ENCODE measurements at regions not wholly inside any gene's neighbourhood (a gene's known extent, or its start where the extent isn't known, plus 50 kb on each side); places are given as distances from the start of the nearest gene placed in this dataset.

GRCh38 chr2:186052930-186053329 lies 314.3 kb downstream of the FSIP2 start (continued):
- TF ChIP-seq ZBTB2 (IDR thresholded peaks at IDR 0.05) (no peak), CUX1 (CRISPR knock-in tag; IDR thresholded peaks at IDR 0.05) (no peak), ZNF408 (CRISPR knock-in tag; IDR thresholded peaks at IDR 0.05; ENCODE audit: low read depth) (no peak), ZNF644 (tag; IDR thresholded peaks at IDR 0.05; ENCODE audit: low read depth) (no peak), NFE2L1 (tag; IDR thresholded peaks at IDR 0.05; ENCODE audit: borderline replicate concordance, low read depth) (0 out of 2 replicates have a peak, but pooled peaks have one; percentile 31), MYC (IDR thresholded peaks at IDR 0.05; ENCODE audit: low read depth, low read length) (no peak), MYC (CRISPR knock-in tag; IDR thresholded peaks at IDR 0.05; ENCODE audit: borderline replicate concordance, low read depth) (no peak), ZNF655 (CRISPR knock-in tag; IDR thresholded peaks at IDR 0.05) (no peak), ZNF395 (CRISPR knock-in tag; IDR thresholded peaks at IDR 0.05) (no peak)
